ENCODE measurements at regions not wholly inside any gene's neighbourhood (a gene's known extent, or its start where the extent isn't known, plus 50 kb on each side); places are given as distances from the start of the nearest gene placed in this dataset.

DNA sequence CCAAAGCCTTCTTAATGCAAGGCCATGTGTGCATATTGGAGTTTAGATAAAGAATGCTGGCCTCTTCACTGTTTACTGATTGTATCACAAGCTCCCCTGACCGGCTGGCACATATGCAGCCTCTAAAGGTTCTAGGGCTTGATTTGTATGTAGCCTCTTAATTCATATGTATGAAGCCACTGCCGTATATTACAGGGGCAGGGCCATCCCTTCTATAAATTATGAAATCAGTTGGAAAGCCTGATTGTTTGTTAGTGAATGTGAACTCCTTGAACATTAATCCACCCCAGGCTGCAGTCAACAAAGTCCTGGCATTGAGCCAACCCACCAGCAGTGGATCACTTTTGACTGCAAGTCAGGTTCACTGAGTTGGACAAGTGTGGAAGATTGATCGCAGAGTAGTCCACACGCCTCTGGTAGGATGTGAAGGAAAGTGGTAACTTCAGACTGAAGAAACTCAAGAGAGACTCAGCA lies 61.6 kb upstream of the PARD3B start:
- H3K9me3 Mint-ChIP-seq, result no peaks in the 10 kb centered on the region
- no peaks in the 10 kb centered on the region for H3K4me1 Mint-ChIP-seq
- ATAC-seq (no peak), DNase-seq (ENCODE audit: low spot score) (no peak)
- ChIA-PET CTCF (no interaction called here), POLR2A (no interaction called here)
- H3K36me3 Mint-ChIP-seq, result no peaks in the 10 kb centered on the region
- no peaks in the 10 kb centered on the region for H3K27me3 Mint-ChIP-seq (ENCODE audit: low read depth)
- H3K4me3 Mint-ChIP-seq, result no peak overlapping the region
- H3K27ac Mint-ChIP-seq, result no peak overlapping the region
- TF ChIP-seq CREM (CRISPR knock-in tag; IDR thresholded peaks at IDR 0.05) (no peak), E2F5 (CRISPR knock-in tag; IDR thresholded peaks at IDR 0.05) (no peak), FOXK1 (CRISPR knock-in tag; IDR thresholded peaks at IDR 0.05) (no peak), SMAD4 (CRISPR knock-in tag; IDR thresholded peaks at IDR 0.05) (no peak), SMAD3 (CRISPR knock-in tag; IDR thresholded peaks at IDR 0.05; ENCODE audit: borderline replicate concordance) (no peak), PRDM15 (CRISPR knock-in tag; IDR thresholded peaks at IDR 0.05) (no peak), NR1H2 (CRISPR knock-in tag; IDR thresholded peaks at IDR 0.05) (no peak), ZNF671 (CRISPR knock-in tag; IDR thresholded peaks at IDR 0.05) (no peak), ETV6 (CRISPR knock-in tag; IDR thresholded peaks at IDR 0.05) (no peak), NFYB (CRISPR knock-in tag; conservative IDR thresholded peaks at IDR 0.05; ENCODE audit: low read depth) (no peak), ZSCAN18 (CRISPR knock-in tag; IDR thresholded peaks at IDR 0.05) (no peak), E2F1 (CRISPR knock-in tag; IDR thresholded peaks at IDR 0.05) (no peak), ZBTB21 (CRISPR knock-in tag; IDR thresholded peaks at IDR 0.05; ENCODE audit: borderline replicate concordance) (no peak), TCF7 (CRISPR knock-in tag; IDR thresholded peaks at IDR 0.05; ENCODE audit: low read depth) (no peak), CBFB (CRISPR knock-in tag; IDR thresholded peaks at IDR 0.05; ENCODE audit: low read depth) (no peak), TEAD1 (CRISPR knock-in tag; IDR thresholded peaks at IDR 0.05) (no peak), AFF4 (CRISPR knock-in tag; IDR thresholded peaks at IDR 0.05; ENCODE audit: borderline replicate concordance) (no peak), NFE2L1 (CRISPR knock-in tag; IDR thresholded peaks at IDR 0.05) (no peak)
- TF ChIP-seq, protein P1, sequence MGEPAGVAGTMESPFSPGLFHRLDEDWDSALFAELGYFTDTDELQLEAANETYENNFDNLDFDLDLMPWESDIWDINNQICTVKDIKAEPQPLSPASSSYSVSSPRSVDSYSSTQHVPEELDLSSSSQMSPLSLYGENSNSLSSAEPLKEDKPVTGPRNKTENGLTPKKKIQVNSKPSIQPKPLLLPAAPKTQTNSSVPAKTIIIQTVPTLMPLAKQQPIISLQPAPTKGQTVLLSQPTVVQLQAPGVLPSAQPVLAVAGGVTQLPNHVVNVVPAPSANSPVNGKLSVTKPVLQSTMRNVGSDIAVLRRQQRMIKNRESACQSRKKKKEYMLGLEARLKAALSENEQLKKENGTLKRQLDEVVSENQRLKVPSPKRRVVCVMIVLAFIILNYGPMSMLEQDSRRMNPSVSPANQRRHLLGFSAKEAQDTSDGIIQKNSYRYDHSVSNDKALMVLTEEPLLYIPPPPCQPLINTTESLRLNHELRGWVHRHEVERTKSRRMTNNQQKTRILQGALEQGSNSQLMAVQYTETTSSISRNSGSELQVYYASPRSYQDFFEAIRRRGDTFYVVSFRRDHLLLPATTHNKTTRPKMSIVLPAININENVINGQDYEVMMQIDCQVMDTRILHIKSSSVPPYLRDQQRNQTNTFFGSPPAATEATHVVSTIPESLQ (CRISPR knock-in tag; IDR thresholded peaks at IDR 0.05), result no peak
